NCI-H526 treated with DMSO at 0.1 percent for 48 hours (cell line): ENCODE measurements at regions not wholly inside any gene's neighbourhood (a gene's known extent, or its start where the extent isn't known, plus 50 kb on each side); places are given as distances from the start of the nearest gene placed in this dataset.
"Not testable (repeated sequence)": the region's sequence is repeated elsewhere in the genome, so short reads cannot be mapped to it uniquely, and the experiment has no call there.

Experiments
- DNase-seq: peaks from one replicate; lab custom pipeline; 2025; lab: John Stamatoyannopoulos, UW

- not testable (repeated sequence) for DNase-seq
Observed at GRCh38 chr17:445839-446238, 93.2 kb upstream of the RPH3AL start, which contains the start of gene RFLNB. Gene RFLNB, minus strand, starts transcription at chr17:445939.

GRCh38 chr17:444879-445454 lies 92.4 kb upstream of the RPH3AL start:
- DNase-seq: no peak

GRCh38 chr17:443109-443508 lies 90.5 kb upstream of the RPH3AL start:
- no peak for DNase-seq

GRCh38 chr17:441155-441950 lies 88.7 kb upstream of the RPH3AL start:
- no peak for DNase-seq

DNA sequence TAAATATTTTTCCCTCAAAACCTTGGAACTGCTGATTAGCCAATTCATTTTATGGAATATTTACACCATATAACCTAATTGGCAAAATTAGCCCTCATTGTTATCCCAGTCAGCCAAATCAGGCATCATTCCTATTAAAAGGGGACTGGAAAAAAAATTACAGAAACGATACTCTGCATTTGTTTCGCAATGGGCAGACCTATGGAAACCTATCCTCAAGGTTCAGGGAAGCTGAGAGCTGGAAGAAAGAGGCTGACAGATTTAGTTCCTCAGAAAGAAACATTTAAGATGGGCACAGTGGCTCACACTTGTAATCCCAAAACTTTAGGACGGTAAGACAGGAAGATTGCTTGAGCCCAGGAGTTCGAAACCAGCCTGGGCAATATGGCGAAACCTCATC lies 85.6 kb upstream of the RPH3AL start:
- no peak for DNase-seq

GRCh38 chr17:437545-437944 lies 84.9 kb upstream of the RPH3AL start:
- DNase-seq: no peak

DNA sequence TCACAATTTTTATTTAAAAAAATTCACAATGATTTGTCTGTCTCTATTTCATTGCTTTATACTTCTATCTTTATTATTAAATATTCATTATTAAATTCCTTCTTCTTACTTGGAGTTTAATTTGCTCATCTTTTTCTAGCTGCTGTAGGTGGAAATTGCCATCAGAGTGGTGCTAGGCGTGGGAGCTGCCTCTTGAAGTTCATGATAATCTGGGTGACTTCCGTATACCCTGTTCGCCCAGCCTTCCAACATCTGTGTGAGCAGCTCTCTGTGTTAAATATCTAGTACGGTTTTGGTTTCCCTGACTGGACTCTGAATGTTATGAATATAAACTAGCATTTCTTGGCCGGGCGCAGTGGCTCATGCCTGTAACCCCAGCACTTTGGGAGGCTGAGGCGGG lies 84.0 kb upstream of the RPH3AL start:
- no peak for DNase-seq

GRCh38 chr17:432471-432870 lies 79.9 kb upstream of the RPH3AL start:
- not testable (repeated sequence) for DNase-seq

GRCh38 chr17:431494-431893 lies 78.9 kb upstream of the RPH3AL start:
- no peak for DNase-seq

- DNase-seq: no peak
Observed at GRCh38 chr17:429589-429988, 77.0 kb upstream of the RPH3AL start.

- no peak for DNase-seq
Observed at GRCh38 chr17:428414-428813, 75.8 kb upstream of the RPH3AL start.

DNA sequence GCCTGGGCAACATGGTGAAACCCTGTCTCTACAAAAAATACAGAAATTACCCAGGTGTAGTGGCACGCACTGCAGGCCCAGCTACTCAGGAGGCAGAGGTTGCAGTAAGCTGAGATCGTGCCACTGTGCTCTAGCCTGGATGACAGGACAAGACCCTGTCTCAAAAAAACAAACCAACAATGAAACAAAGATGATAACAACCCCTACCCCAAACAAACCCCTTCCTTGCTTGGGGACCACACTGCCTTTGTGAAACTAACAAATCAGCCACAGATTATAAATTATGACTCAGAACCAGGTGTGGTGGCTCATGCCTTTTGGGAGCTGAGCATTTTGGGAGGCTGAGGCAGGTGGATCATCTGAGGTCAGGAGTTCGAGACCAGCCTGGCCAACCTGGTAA lies 75.3 kb upstream of the RPH3AL start:
- DNase-seq: no peak

DNA sequence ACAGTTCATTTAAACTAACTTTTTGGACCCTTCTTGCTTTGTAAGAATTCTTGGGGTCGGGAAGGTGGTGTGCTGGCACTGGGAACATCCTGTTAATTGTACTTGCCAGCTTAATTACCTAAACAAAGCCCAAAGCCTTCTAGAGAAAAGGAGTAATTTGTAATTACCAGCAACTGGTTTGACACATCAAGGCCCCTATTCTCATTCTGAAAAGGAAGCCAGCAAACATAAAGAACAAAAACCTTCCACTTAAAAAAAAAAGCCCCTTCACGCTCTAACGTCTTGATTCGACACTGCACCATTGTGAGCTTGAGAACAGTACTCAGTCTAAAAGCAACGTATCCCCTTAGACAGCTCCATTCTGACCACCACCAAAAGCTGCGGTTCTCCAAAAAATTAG lies 74.7 kb upstream of the RPH3AL start:
- DNase-seq: no peak

- DNase-seq: no peak
Observed at GRCh38 chr17:422196-422930, 69.8 kb upstream of the RPH3AL start.

DNA sequence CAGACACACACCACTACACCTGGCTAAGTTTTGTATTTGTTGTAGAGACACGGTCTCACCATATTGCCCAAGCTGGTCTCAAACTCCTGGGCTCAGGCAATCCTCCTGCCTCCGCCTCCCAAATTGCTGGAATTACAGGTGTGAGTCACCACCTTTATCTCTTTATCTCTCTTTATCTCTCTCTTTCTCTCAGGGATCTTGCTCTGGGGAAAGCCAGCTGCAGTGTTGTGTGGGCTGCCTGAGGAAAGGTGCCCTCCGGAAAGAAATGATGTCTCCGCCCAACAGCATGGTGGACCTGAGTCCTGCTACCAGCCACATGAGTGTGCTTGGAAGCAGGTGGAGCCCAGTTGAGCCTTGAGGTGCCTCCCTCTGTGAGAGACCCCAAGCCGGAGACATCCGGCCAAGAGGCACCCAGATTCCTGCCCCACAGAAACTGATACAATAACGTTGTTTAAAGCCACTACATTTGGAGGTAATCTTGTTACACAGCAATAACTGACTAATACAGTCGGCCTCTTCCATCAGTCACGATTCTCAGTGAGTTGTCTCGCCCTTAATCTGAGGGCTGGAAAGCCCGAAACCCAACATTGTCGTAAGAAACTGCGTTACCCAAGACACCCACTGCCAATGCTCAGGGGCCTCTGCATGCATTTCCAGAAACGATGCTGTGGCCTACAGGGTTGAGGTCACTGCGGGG lies 68.0 kb upstream of the RPH3AL start:
- no peak for DNase-seq

GRCh38 chr17:419073-419735 lies 66.6 kb upstream of the RPH3AL start:
- no peak for DNase-seq

DNA sequence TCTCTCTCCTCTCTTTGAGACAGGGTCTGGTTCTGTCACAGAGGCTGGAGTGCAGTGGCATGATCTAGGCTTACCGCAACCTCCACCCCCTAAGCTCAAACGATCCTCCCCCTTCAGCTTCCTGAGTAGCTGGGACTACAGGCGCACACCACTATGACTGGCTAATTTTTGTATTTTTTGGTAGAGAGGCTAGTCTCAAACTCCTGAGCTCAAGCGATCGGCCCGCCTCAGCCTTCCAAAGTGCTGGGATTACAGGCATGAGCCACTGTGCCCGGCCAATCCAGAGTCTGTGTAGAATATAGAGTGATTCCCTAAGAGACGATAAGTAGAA lies 65.8 kb upstream of the RPH3AL start:
- no peak for DNase-seq

GRCh38 chr17:417691-418420 lies 65.2 kb upstream of the RPH3AL start:
- DNase-seq: no peak

GRCh38 chr17:416293-417206 lies 63.9 kb upstream of the RPH3AL start:
- no peak for DNase-seq

DNA sequence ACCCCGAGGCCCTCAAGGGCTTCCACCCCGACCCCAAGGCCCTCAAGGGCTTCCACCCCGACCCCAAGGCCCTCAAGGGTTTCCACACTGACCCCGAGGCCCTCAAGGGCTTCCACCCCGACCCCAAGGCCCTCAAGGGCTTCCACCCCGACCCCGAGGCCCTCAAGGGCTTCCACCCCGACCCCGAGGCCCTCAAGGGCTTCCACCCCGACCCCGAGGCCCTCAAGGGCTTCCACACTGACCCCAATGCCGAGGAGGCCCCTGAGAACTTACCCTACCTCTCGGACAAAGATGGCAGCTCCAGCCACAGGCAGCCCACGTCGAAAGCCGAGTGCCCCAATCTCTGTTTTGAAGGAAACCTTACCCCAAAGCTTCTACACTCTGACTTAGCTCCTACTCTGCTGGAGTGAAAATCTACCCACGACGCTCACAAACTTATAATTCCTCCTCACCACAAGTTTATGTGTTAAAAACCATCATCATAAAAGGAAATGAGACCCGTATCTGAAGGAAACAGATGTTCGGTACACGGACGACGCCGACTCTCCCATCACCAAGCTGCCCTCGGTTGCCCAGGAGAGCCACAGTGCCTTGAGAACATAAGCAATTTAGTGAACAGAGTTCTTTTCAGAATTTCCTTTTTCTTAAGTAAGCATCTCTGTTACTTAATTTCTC lies 61.2 kb upstream of the RPH3AL start:
- DNase-seq: no peak
